Neural cell (in vitro differentiated cells): ENCODE measurements at regions not wholly inside any gene's neighbourhood (a gene's known extent, or its start where the extent isn't known, plus 50 kb on each side); places are given as distances from the start of the nearest gene placed in this dataset.

Experiments
- CTCF ChIP-seq: fragments of 450-650 bp; IDR thresholded peaks from 2 replicates; pipeline ENCODE4 v1.5.1; 2014; ENCODE audit warnings: antibody characterized with exemption, mild to moderate bottlenecking, moderate library complexity; ENCODE audit not compliant: poor library complexity, severe bottlenecking
- EP300 ChIP-seq: fragments of 450-650 bp; conservative IDR thresholded peaks from 2 replicates; pipeline ENCODE4 v1.6.1; 2014; ENCODE audit warnings: antibody characterized with exemption, mild to moderate bottlenecking, moderate library complexity; ENCODE audit not compliant: poor library complexity, severe bottlenecking
- EZH2 ChIP-seq: fragments of 200-600, 300-800 bp; shearing (Covaris generic), sonication (generic); IDR thresholded peaks from 2 replicates; pipeline ENCODE4 v1.6.1; 2014; ENCODE audit warnings: antibody characterized with exemption, low read length, borderline replicate concordance, mild to moderate bottlenecking; ENCODE audit not compliant: insufficient read depth, poor library complexity, severe bottlenecking
- MXI1 ChIP-seq: fragments of 450-650 bp; conservative IDR thresholded peaks from 2 replicates; pipeline ENCODE4 v1.6.1; 2014; ENCODE audit warnings: antibody characterized with exemption, mild to moderate bottlenecking; ENCODE audit not compliant: poor library complexity, severe bottlenecking
- POLR2AphosphoS5 ChIP-seq: IDR thresholded peaks from 2 replicates; pipeline ENCODE4 v1.6.1; 2012
- RAD21 ChIP-seq: fragments of 450-650 bp; conservative IDR thresholded peaks from 2 replicates; pipeline ENCODE4 v1.6.1; 2014; ENCODE audit warnings: antibody characterized with exemption, mild to moderate bottlenecking, moderate library complexity
- REST ChIP-seq: IDR thresholded peaks from 2 replicates; pipeline ENCODE4 v1.6.1; 2012; ENCODE audit warnings: borderline replicate concordance
- SMC3 ChIP-seq: fragments of 450-650 bp; conservative IDR thresholded peaks from 2 replicates; pipeline ENCODE4 v1.6.1; 2014; ENCODE audit warnings: antibody characterized with exemption, mild to moderate bottlenecking, moderate library complexity; ENCODE audit not compliant: poor library complexity
- TAF1 ChIP-seq: IDR thresholded peaks from 2 replicates; pipeline ENCODE4 v1.6.1; 2012; ENCODE audit warnings: low read depth

GRCh38 chr16:65541646-65542045, 419.8 kb upstream of the CDH11 start:
- TF ChIP-seq EZH2, result no peak
- TF ChIP-seq MXI1, result no peak
- TF ChIP-seq POLR2AphosphoS5, result no peak
- TF ChIP-seq REST, result no peak
- no peak for TF ChIP-seq TAF1
- no peak for TF ChIP-seq EP300
- TF ChIP-seq CTCF, result no peak
- TF ChIP-seq RAD21, result no peak
- TF ChIP-seq SMC3, result no peak
